IMR-90 (cell line): ENCODE measurements at regions not wholly inside any gene's neighbourhood (a gene's known extent, or its start where the extent isn't known, plus 50 kb on each side); places are given as distances from the start of the nearest gene placed in this dataset.

ENCODE experiments used
- BHLHE40 ChIP-seq: fragments of 150-350 bp; IDR thresholded peaks from 2 replicates; pipeline ENCODE4 v1.6.1; 2016; ENCODE audit warnings: mild to moderate bottlenecking, low read depth, low read length
- CEBPB ChIP-seq: IDR thresholded peaks from 2 replicates; pipeline ENCODE4 v1.6.1; 2012; ENCODE audit warnings: low read depth, low read length, improper control_type of control experiment
- CHD1 ChIP-seq: IDR thresholded peaks from 2 replicates; pipeline ENCODE4 v1.6.1; 2012; ENCODE audit warnings: low read depth, low read length, improper control_type of control experiment
- FOS ChIP-seq: fragments of 150-350 bp; IDR thresholded peaks from 2 replicates; pipeline ENCODE4 v1.6.1; 2016; ENCODE audit warnings: low read depth, low read length
- MAFK ChIP-seq: IDR thresholded peaks from 2 replicates; pipeline ENCODE4 v1.6.1; 2012; ENCODE audit warnings: low read depth, low read length, improper control_type of control experiment
- MAZ ChIP-seq: IDR thresholded peaks from 2 replicates; pipeline ENCODE4 v1.6.1; 2012; ENCODE audit warnings: low read depth, mild to moderate bottlenecking, low read length, improper control_type of control experiment, moderate library complexity, borderline replicate concordance
- POLR2A ChIP-seq: IDR thresholded peaks from 2 replicates; pipeline ENCODE4 v1.6.1; 2012; ENCODE audit warnings: mild to moderate bottlenecking, low read depth, low read length
- RAD21 ChIP-seq: IDR thresholded peaks from 2 replicates; pipeline ENCODE4 v1.6.1; 2012; ENCODE audit warnings: low read length, improper control_type of control experiment
- RCOR1 ChIP-seq: IDR thresholded peaks from 2 replicates; pipeline ENCODE4 v1.6.1; 2012; ENCODE audit warnings: mild to moderate bottlenecking, low read length, improper control_type of control experiment; ENCODE audit not compliant: insufficient replicate concordance
- RFX5 ChIP-seq: IDR thresholded peaks from 2 replicates; pipeline ENCODE4 v1.8.0; 2012; ENCODE audit warnings: low read depth, mild to moderate bottlenecking, low read length, moderate library complexity
- SMC3 ChIP-seq: fragments of 150-350 bp; IDR thresholded peaks from 2 replicates; pipeline ENCODE4 v1.6.1; 2016; ENCODE audit warnings: low read depth, mild to moderate bottlenecking, antibody characterized with exemption, low read length, moderate library complexity
- TF ChIP-seq, protein P1 (sequence below): conservative IDR thresholded peaks from 2 replicates; pipeline ENCODE4 v1.5.1; 2012; ENCODE audit warnings: mild to moderate bottlenecking, low read depth, low read length, improper control_type of control experiment

DNA sequence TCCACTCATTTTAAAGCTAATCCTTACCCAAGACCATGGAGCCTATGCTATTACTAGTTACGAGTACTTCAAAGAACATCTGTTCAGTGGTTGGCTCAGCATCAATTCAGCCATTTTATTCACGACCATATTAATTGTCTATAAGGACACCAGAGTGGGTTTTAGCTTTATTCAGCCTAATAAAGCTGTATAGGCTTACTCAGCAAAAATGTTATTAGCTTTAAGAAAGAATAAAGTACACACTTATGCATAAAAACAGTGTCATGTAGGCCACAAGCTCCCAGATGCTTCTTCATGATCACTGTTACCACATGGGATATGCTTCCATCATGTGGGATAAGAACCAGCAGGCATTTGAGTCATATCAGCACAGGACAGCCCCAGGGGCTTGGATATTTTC lies 87.4 kb upstream of the GPR149 start:
- TF ChIP-seq, protein P1, sequence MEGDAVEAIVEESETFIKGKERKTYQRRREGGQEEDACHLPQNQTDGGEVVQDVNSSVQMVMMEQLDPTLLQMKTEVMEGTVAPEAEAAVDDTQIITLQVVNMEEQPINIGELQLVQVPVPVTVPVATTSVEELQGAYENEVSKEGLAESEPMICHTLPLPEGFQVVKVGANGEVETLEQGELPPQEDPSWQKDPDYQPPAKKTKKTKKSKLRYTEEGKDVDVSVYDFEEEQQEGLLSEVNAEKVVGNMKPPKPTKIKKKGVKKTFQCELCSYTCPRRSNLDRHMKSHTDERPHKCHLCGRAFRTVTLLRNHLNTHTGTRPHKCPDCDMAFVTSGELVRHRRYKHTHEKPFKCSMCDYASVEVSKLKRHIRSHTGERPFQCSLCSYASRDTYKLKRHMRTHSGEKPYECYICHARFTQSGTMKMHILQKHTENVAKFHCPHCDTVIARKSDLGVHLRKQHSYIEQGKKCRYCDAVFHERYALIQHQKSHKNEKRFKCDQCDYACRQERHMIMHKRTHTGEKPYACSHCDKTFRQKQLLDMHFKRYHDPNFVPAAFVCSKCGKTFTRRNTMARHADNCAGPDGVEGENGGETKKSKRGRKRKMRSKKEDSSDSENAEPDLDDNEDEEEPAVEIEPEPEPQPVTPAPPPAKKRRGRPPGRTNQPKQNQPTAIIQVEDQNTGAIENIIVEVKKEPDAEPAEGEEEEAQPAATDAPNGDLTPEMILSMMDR: no peak
- peak; percentile 49 for TF ChIP-seq MAFK
- TF ChIP-seq CEBPB: no peak
- no peak for TF ChIP-seq BHLHE40
- no peak for TF ChIP-seq POLR2A
- TF ChIP-seq CHD1: no peak
- TF ChIP-seq SMC3: no peak
- no peak for TF ChIP-seq RFX5
- TF ChIP-seq RCOR1: no peak
- TF ChIP-seq RAD21: no peak
- no peak for TF ChIP-seq FOS
- TF ChIP-seq MAZ: no peak
